Fibroblast of lung (primary cell): ENCODE measurements at regions not wholly inside any gene's neighbourhood (a gene's known extent, or its start where the extent isn't known, plus 50 kb on each side); places are given as distances from the start of the nearest gene placed in this dataset.
A peak's percentile ranks its signal among the peaks of the same experiment; 100 is the strongest.

Experiments
- DNase-seq, 2 donors: peaks; one replicate each; pipeline versions ENCODE4 v3.0.0 to v3.0.0-alpha.2; 2010; ENCODE audit warnings: low read depth in 2 of 2
- H2AFZ ChIP-seq: 2 replicates; pipeline ENCODE4 v1.5.1; 2012; ENCODE audit warnings: low read length, control low read depth, inconsistent platforms
- H3K27ac ChIP-seq: 2 replicates; pipeline ENCODE4 v1.5.1; 2011; ENCODE audit warnings: low read length, control low read depth; ENCODE audit not compliant: insufficient read depth
- H3K27me3 ChIP-seq: 2 replicates; pipeline ENCODE4 v1.5.1; 2011; ENCODE audit warnings: mild to moderate bottlenecking, low read length; ENCODE audit not compliant: control insufficient read depth, insufficient read depth
- H3K36me3 ChIP-seq: 2 replicates; pipeline ENCODE4 v1.5.1; 2011; ENCODE audit warnings: low read length; ENCODE audit not compliant: control insufficient read depth, insufficient read depth
- H3K4me1 ChIP-seq: 2 replicates; pipeline ENCODE4 v1.5.1; 2011; ENCODE audit warnings: low read length; ENCODE audit not compliant: control insufficient read depth, insufficient read depth; ENCODE audit errors: extremely low read depth
- H3K4me2 ChIP-seq: 2 replicates; pipeline ENCODE4 v1.5.1; 2011; ENCODE audit warnings: low read length, control low read depth; ENCODE audit not compliant: insufficient read depth; ENCODE audit errors: extremely low read depth
- H3K4me3 ChIP-seq, 4 experiments: fragments of 200-600 bp in 1 of 4; sonication (generic) in 1 of 4; replicated peaks in 1 of 4; 2 replicates each; pipeline ENCODE4 v1.5.1; 2011 to 2016; ENCODE audit warnings: low read length in 4 of 4, low read depth in 3 of 4, mild to moderate bottlenecking in 3 of 4, control low read depth in 2 of 4, inconsistent platforms in 1 of 4, mixed read lengths in 1 of 4; ENCODE audit not compliant: insufficient read depth in 1 of 4; ENCODE audit errors: control extremely low read depth in 1 of 4
- H3K79me2 ChIP-seq: 2 replicates; pipeline ENCODE4 v1.5.1; 2012; ENCODE audit warnings: mild to moderate bottlenecking, low read length, inconsistent platforms; ENCODE audit not compliant: control insufficient read depth, insufficient read depth
- H3K9ac ChIP-seq: 2 replicates; pipeline ENCODE4 v1.5.1; 2011; ENCODE audit warnings: mild to moderate bottlenecking, low read length, control low read depth; ENCODE audit not compliant: insufficient read depth
- H3K9me3 ChIP-seq: 2 replicates; pipeline ENCODE4 v1.5.1; 2012; ENCODE audit warnings: low read depth, low read length; ENCODE audit not compliant: control insufficient read depth, insufficient read depth
- H4K20me1 ChIP-seq: 2 replicates; pipeline ENCODE4 v1.5.1; 2011; ENCODE audit warnings: low read length; ENCODE audit not compliant: control insufficient read depth, insufficient read depth; ENCODE audit errors: extremely low read depth
- EZH2 ChIP-seq: IDR thresholded peaks from 2 replicates; pipeline ENCODE4 v1.5.1; 2012; ENCODE audit warnings: low read length, control low read depth, mild to moderate bottlenecking; ENCODE audit errors: missing control alignments
- TF ChIP-seq, protein P1 (sequence below), 2 donors: IDR thresholded peaks in 1 of 2; conservative IDR thresholded peaks in 1 of 2; 1 replicate in 1 of 2; 2 replicates in 1 of 2; pipeline ENCODE4 v1.5.1; 2011 to 2012; ENCODE audit warnings: low read length in 2 of 2, control low read depth in 1 of 2, inconsistent platforms in 1 of 2, low read depth in 1 of 2, mild to moderate bottlenecking in 1 of 2

DNA sequence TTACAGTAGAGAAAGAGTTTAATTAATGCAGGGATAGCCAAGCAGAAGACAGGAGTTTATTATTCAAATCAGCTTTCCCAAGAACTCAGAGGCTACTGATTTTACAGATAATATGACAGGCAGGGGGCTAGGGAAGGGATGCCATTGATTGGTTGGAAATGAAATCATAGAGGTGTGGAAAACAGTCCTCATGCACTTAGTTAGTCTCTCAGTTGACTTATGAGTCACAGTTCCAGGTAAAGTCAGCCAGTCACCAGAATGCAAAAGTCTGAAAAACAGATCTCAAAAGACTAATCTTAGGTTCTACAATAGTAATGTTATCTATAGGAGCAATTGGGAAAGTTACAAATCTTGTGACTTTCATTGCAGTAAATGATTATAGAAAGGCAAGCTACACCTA lies 676.4 kb upstream of the CHAC2 start:
- no peak overlapping the region for H3K4me3 ChIP-seq
- TF ChIP-seq, protein P1, sequence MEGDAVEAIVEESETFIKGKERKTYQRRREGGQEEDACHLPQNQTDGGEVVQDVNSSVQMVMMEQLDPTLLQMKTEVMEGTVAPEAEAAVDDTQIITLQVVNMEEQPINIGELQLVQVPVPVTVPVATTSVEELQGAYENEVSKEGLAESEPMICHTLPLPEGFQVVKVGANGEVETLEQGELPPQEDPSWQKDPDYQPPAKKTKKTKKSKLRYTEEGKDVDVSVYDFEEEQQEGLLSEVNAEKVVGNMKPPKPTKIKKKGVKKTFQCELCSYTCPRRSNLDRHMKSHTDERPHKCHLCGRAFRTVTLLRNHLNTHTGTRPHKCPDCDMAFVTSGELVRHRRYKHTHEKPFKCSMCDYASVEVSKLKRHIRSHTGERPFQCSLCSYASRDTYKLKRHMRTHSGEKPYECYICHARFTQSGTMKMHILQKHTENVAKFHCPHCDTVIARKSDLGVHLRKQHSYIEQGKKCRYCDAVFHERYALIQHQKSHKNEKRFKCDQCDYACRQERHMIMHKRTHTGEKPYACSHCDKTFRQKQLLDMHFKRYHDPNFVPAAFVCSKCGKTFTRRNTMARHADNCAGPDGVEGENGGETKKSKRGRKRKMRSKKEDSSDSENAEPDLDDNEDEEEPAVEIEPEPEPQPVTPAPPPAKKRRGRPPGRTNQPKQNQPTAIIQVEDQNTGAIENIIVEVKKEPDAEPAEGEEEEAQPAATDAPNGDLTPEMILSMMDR (conservative IDR thresholded peaks at IDR 0.05 in 1 of 2, IDR thresholded peaks at IDR 0.05 in 1 of 2; ENCODE audit: low read depth in 1 of 2, low read length in 2 of 2), result no peak
- TF ChIP-seq EZH2, result no peak
- H2AFZ ChIP-seq, result no peak overlapping the region
- H3K9me3 ChIP-seq, result no peaks in the 10 kb centered on the region
- no peak overlapping the region for H3K4me2 ChIP-seq
- peaks cover 6% of the 10 kb centered on the region for H3K4me1 ChIP-seq
- DNase-seq, result no peak
- H3K27ac ChIP-seq, result no peak overlapping the region
- H4K20me1 ChIP-seq, result no peaks in the 10 kb centered on the region
- H3K36me3 ChIP-seq, result no peaks in the 10 kb centered on the region
- no peaks in the 10 kb centered on the region for H3K79me2 ChIP-seq
- H3K9ac ChIP-seq, result no peak overlapping the region
- H3K27me3 ChIP-seq, result no peaks in the 10 kb centered on the region

DNA sequence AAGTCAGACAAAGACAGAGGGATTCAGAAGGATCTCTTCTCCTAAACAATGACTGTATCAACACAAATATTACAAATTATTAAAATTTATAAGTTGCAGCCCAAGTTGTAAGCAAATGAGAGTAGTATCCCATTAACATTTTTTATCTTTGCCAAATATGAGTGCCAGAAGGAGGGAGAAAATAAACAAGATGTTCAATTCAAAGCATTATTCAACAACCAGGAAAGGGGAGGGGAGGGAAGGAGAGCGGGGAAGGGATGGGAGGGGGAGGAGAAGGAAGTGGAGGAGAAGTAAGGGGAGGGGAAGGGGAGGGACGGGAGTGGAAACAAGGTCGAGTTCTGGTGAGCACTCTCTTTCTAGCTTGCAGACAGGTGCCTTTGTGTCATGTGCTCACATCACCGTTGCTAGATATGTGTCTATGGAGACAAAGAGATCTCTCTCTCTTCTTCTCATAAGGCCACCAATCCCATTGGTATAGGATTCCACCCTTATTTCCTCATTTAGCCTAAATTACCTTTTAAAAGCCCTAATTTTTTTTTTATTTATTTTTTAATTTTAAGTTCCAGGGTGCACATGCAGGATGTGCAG lies 679.6 kb upstream of the CHAC2 start:
- TF ChIP-seq, protein P1 (conservative IDR thresholded peaks at IDR 0.05 in 1 of 2, IDR thresholded peaks at IDR 0.05 in 1 of 2; ENCODE audit: low read depth in 1 of 2, low read length in 2 of 2), result no peak
- no peak for TF ChIP-seq EZH2
- Histone ChIP-seq H3K36me3 (no peaks in the 10 kb centered on the region), H3K4me3 (no peak overlapping the region), H3K9ac (no peak overlapping the region), H3K27me3 (no peaks in the 10 kb centered on the region), H3K4me2 (peak overlapping the region; percentile 54), H3K27ac (peak overlapping the region; percentile 59), H3K4me1 (peaks cover 6% of the 10 kb centered on the region), H3K79me2 (no peaks in the 10 kb centered on the region), H4K20me1 (no peaks in the 10 kb centered on the region), H2AFZ (peak overlapping the region; percentile 33), H3K9me3 (no peaks in the 10 kb centered on the region)
- DNase-seq, result no peak

DNA sequence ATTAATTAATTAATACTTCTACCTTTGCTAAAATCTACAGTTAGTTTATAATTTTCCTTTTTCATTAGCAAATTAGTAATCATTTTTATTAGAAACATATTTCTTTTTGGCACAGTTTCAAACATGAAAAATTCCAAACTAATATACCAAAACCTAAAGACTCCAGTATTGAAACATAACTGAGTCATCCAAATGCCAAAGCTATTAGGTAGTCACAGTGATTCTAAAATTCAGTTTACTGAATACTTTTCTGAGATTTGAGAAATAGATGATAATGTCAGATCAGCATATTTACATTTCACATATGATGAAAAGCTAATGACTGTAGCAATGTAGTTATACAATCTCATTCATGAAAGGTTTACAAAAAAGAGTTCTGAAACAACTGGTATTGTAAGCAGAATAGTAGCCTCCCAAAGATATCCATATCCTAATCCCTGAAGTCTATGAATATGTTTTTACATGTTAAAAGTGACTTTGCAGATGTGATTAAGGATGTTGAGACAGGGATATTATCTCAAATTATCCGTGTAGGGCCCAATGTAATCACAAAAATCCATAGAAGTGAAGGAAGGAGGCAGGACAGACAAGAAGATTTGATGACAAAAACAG lies 680.2 kb upstream of the CHAC2 start:
- Histone ChIP-seq H3K4me3 (no peak overlapping the region), H3K27me3 (no peaks in the 10 kb centered on the region), H3K9me3 (no peaks in the 10 kb centered on the region), H2AFZ (peak overlapping the region; percentile 33), H3K4me1 (peaks cover 6% of the 10 kb centered on the region), H3K27ac (peak overlapping the region; percentile 59), H3K9ac (no peak overlapping the region), H3K4me2 (peak overlapping the region; percentile 54), H4K20me1 (no peaks in the 10 kb centered on the region), H3K79me2 (no peaks in the 10 kb centered on the region), H3K36me3 (no peaks in the 10 kb centered on the region)
- TF ChIP-seq EZH2, result no peak
- TF ChIP-seq, protein P1 (conservative IDR thresholded peaks at IDR 0.05 in 1 of 2, IDR thresholded peaks at IDR 0.05 in 1 of 2; ENCODE audit: low read depth in 1 of 2, low read length in 2 of 2), result no peak
- peak; percentile 66 to 73 for DNase-seq
